ENCODE measurements at regions not wholly inside any gene's neighbourhood (a gene's known extent, or its start where the extent isn't known, plus 50 kb on each side); places are given as distances from the start of the nearest gene placed in this dataset.

GRCh38 chr2:78941751-78942150, 83.8 kb upstream of the REG3G start:
- TF ChIP-seq CTCF (conservative IDR thresholded peaks at IDR 0.05) (no peak), EZH2 (IDR thresholded peaks at IDR 0.05; ENCODE audit: low read depth) (no peak)
- ChIA-PET CTCF (no interaction called here), POLR2A (ENCODE audit: unreplicated experiment) (no interaction called here)
- Histone ChIP-seq H3K27me3 (ENCODE audit: insufficient read depth, low read depth) (no peaks in the 10 kb centered on the region), H3K4me3 (no peak overlapping the region), H3K79me2 (ENCODE audit: low read depth) (no peaks in the 10 kb centered on the region), H3K36me3 (ENCODE audit: low read depth) (no peaks in the 10 kb centered on the region), H3K27ac (no peak overlapping the region), H3K9me3 (ENCODE audit: insufficient read depth, low read depth) (no peaks in the 10 kb centered on the region), H2AFZ (no peak overlapping the region), H3F3A (ENCODE audit: insufficient read depth, low read depth) (no peaks in the 10 kb centered on the region), H3K4me2 (no peak overlapping the region), H3K4me1 (replicated peaks; ENCODE audit: insufficient read depth) (no peaks in the 10 kb centered on the region), H4K20me1 (ENCODE audit: insufficient read depth) (no peaks in the 10 kb centered on the region), H3K9me2 (ENCODE audit: insufficient read depth) (no peaks in the 10 kb centered on the region)
- DNase-seq: no peak
- BruUV-seq (replicated peaks): no TSS peak
- intact Hi-C loops (cut with micrococcal nuclease; ENCODE audit: unreplicated experiment): no loop called here

GRCh38 chr2:78963881-78964280, 61.6 kb upstream of the REG3G start:
- BruUV-seq (replicated peaks): no TSS peak
- H3K79me2 ChIP-seq (ENCODE audit: low read depth): no peaks in the 10 kb centered on the region
- no peak for DNase-seq
- H3K9me3 ChIP-seq (ENCODE audit: insufficient read depth, low read depth): no peaks in the 10 kb centered on the region
- no peak overlapping the region for H2AFZ ChIP-seq
- H3K27me3 ChIP-seq (ENCODE audit: insufficient read depth, low read depth): no peaks in the 10 kb centered on the region
- no peaks in the 10 kb centered on the region for H3K36me3 ChIP-seq (ENCODE audit: low read depth)
- no peaks in the 10 kb centered on the region for H3K9me2 ChIP-seq (ENCODE audit: insufficient read depth)
- intact Hi-C loops (cut with micrococcal nuclease; ENCODE audit: unreplicated experiment): no loop called here
- H3K4me1 ChIP-seq (replicated peaks; ENCODE audit: insufficient read depth): no peaks in the 10 kb centered on the region
- H3K4me3 ChIP-seq: no peak overlapping the region
- TF ChIP-seq EZH2 (IDR thresholded peaks at IDR 0.05; ENCODE audit: low read depth) (no peak), CTCF (conservative IDR thresholded peaks at IDR 0.05) (no peak)
- no peaks in the 10 kb centered on the region for H4K20me1 ChIP-seq (ENCODE audit: insufficient read depth)
- H3F3A ChIP-seq (ENCODE audit: insufficient read depth, low read depth): no peaks in the 10 kb centered on the region
- H3K4me2 ChIP-seq: no peak overlapping the region
- no peak overlapping the region for H3K27ac ChIP-seq
- CTCF ChIA-PET: no interaction called here
- POLR2A ChIA-PET (ENCODE audit: unreplicated experiment): no interaction called here

GRCh38 chr2:78967294-78967693, 58.2 kb upstream of the REG3G start:
- H3K4me3 ChIP-seq: no peak overlapping the region
- no peaks in the 10 kb centered on the region for H3K9me3 ChIP-seq (ENCODE audit: insufficient read depth, low read depth)
- H3K4me2 ChIP-seq: no peak overlapping the region
- no peaks in the 10 kb centered on the region for H3F3A ChIP-seq (ENCODE audit: insufficient read depth, low read depth)
- CTCF ChIA-PET: no interaction called here
- no peaks in the 10 kb centered on the region for H3K36me3 ChIP-seq (ENCODE audit: low read depth)
- intact Hi-C loops (cut with micrococcal nuclease; ENCODE audit: unreplicated experiment): no loop called here
- H2AFZ ChIP-seq: no peak overlapping the region
- H3K27me3 ChIP-seq (ENCODE audit: insufficient read depth, low read depth): no peaks in the 10 kb centered on the region
- H3K79me2 ChIP-seq (ENCODE audit: low read depth): no peaks in the 10 kb centered on the region
- no peak for TF ChIP-seq CTCF (conservative IDR thresholded peaks at IDR 0.05)
- TF ChIP-seq EZH2 (IDR thresholded peaks at IDR 0.05; ENCODE audit: low read depth): no peak
- H3K4me1 ChIP-seq (replicated peaks; ENCODE audit: insufficient read depth): no peaks in the 10 kb centered on the region
- no peak for DNase-seq
- no peak overlapping the region for H3K27ac ChIP-seq
- POLR2A ChIA-PET (ENCODE audit: unreplicated experiment): no interaction called here
- no TSS peak for BruUV-seq (replicated peaks)
- H3K9me2 ChIP-seq (ENCODE audit: insufficient read depth): no peaks in the 10 kb centered on the region
- H4K20me1 ChIP-seq (ENCODE audit: insufficient read depth): no peaks in the 10 kb centered on the region

Measured in PC-9 (cell line).